CD4-positive, alpha-beta T cell (primary cell): ENCODE measurements at regions not wholly inside any gene's neighbourhood (a gene's known extent, or its start where the extent isn't known, plus 50 kb on each side); places are given as distances from the start of the nearest gene placed in this dataset.

ENCODE experiments used
- ATAC-seq: fragments of 200-7000 bp; cut with Tn5 transposase; one replicate; pipeline ENCODE4 v1.10.0; 2022; ENCODE audit warnings: mild to moderate bottlenecking; ENCODE audit not compliant: poor library complexity
- CTCF ChIA-PET: fragments of 350-600 bp; sonication (Branson Sonifier 250); formaldehyde crosslinking; loops from one replicate; lab custom pipeline; 2021; ENCODE audit warnings: antibody characterized with exemption, inconsistent platforms; lab: Charles Lee
- POLR2A ChIA-PET: fragments of 350-600 bp; sonication (Branson Sonifier 250); formaldehyde crosslinking; loops from one replicate; lab custom pipeline; 2021; ENCODE audit warnings: antibody characterized with exemption, inconsistent platforms; lab: Charles Lee
- DNase-seq, 14 experiments: peaks; one replicate each; pipeline ENCODE4 v3.0.0-alpha.2; 2013 to 2020; ENCODE audit warnings: mixed read lengths in 2 of 14
- H3K27ac ChIP-seq, 2 donors: one replicate each; pipeline versions ENCODE4 v1.5.1 to v1.7.0; 2013; ENCODE audit warnings: low read length in 2 of 2, low read depth in 1 of 2, mild to moderate bottlenecking in 1 of 2
- H3K27me3 ChIP-seq, 2 experiments: 1 replicate in 1 of 2; 2 replicates in 1 of 2; pipeline versions ENCODE4 v1.6.1 to v1.7.0; 2013; ENCODE audit warnings: low read length in 2 of 2, control low read depth in 1 of 2, mild to moderate bottlenecking in 1 of 2, moderate library complexity in 1 of 2; ENCODE audit not compliant: insufficient read depth in 2 of 2, control insufficient read depth in 1 of 2
- H3K36me3 ChIP-seq: one replicate; pipeline ENCODE4 v1.6.1; 2013; ENCODE audit warnings: low read length, control low read depth; ENCODE audit not compliant: insufficient read depth
- H3K4me1 ChIP-seq: one replicate; pipeline ENCODE4 v1.6.1; 2013; ENCODE audit warnings: low read length, control low read depth; ENCODE audit not compliant: insufficient read depth
- H3K4me3 ChIP-seq: one replicate; pipeline ENCODE4 v1.5.1; 2013; ENCODE audit warnings: mild to moderate bottlenecking, low read length, moderate library complexity
- H3K9me3 ChIP-seq, 2 experiments: 1 replicate in 1 of 2; 2 replicates in 1 of 2; pipeline versions ENCODE4 v1.6.1 to v1.7.0; 2013; ENCODE audit warnings: low read length in 2 of 2, mild to moderate bottlenecking in 2 of 2, control low read depth in 1 of 2, moderate library complexity in 1 of 2; ENCODE audit not compliant: control insufficient read depth in 1 of 2, insufficient read depth in 1 of 2
- H3K27ac Mint-ChIP-seq: one replicate; pipeline ENCODE4 v1.8.0; 2020; ENCODE audit warnings: mixed read lengths
- H3K27me3 Mint-ChIP-seq: one replicate; pipeline ENCODE4 v1.8.0; 2021; ENCODE audit warnings: mixed read lengths
- H3K36me3 Mint-ChIP-seq: one replicate; pipeline ENCODE4 v1.8.0; 2021; ENCODE audit warnings: low read depth, mixed read lengths
- H3K4me1 Mint-ChIP-seq: one replicate; pipeline ENCODE4 v1.8.0; 2021; ENCODE audit warnings: low read depth, mixed read lengths
- H3K4me3 Mint-ChIP-seq: one replicate; pipeline ENCODE4 v1.8.0; 2020; ENCODE audit warnings: mild to moderate bottlenecking, mixed read lengths
- H3K9me3 Mint-ChIP-seq: one replicate; pipeline ENCODE4 v1.8.0; 2020; ENCODE audit warnings: mixed read lengths
- CTCF ChIP-seq: fragments of 200-600 bp; IDR thresholded peaks from one replicate; pipeline ENCODE4 v1.8.0; 2022; ENCODE audit warnings: antibody characterized with exemption, mild to moderate bottlenecking
- intact Hi-C, 2 experiments: fragments of 100-400 bp; cut with DNase I in 1 of 2; cut with micrococcal nuclease in 1 of 2; formaldehyde crosslinking; loops; one replicate each; pipeline versions ENCODE4 v1.15.1 to v1.9.0; 2023 to 2025; cut with DNase I, micrococcal nuclease

DNA sequence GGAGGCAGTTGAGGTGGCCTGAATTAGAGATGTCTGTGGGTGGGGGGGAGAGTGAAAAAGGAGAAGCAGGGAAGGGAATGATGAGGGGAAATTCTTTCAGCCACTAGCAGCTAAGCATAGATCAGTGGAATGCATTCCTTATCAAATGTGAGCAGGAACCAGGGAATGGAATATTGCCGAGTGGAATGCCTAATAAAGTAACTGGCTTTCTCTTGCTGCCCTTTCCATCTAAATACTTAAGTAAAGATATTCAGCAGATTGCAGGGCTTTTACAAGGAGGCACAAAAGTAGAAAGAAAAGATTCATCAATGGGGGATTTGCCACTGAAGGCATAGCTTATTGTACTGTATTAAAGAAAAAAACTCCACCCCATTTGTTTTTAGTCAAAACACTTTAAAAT lies 263.0 kb upstream of the RPS6KA3 start:
- Histone ChIP-seq H3K27ac (no peak overlapping the region), H3K9me3 (no peaks in the 10 kb centered on the region)

DNA sequence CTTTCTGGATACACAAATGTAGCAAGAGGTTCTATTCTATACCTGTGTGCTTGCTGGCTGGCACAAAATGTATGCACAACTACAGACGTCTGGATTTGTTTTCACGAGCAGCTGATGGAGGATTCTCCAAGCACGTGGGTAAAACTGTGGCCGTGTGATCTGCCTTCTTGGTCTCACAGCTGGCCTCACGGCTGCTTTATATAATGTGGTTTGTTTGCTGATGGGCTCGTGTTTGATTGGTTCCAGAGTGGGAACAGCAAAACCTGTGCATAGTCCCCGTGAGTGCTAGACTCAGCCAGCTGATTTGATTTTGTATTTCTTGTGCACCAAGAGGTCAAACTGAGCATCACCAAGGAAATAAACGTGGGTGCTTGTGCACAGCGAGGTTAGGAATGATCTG lies 262.6 kb upstream of the RPS6KA3 start:
- no peaks in the 10 kb centered on the region for H3K36me3 Mint-ChIP-seq
- TF ChIP-seq CTCF: no peak
- Histone ChIP-seq H3K27me3 (peaks cover 8 to 10% of the 10 kb centered on the region in 2 experiments), H3K27ac (no peak overlapping the region), H3K36me3 (no peaks in the 10 kb centered on the region), H3K4me3 (no peak overlapping the region), H3K9me3 (no peaks in the 10 kb centered on the region), H3K4me1 (no peaks in the 10 kb centered on the region)
- H3K9me3 Mint-ChIP-seq: no peaks in the 10 kb centered on the region
- peaks cover 51% of the 10 kb centered on the region for H3K27me3 Mint-ChIP-seq
- ATAC-seq: no peak
- H3K27ac Mint-ChIP-seq: no peak overlapping the region
- CTCF ChIA-PET: interaction anchor here (1.0 to 1.7 kb wide), 3 partner anchors 8 to 1456 kb away, joined by 3 to 4 read pairs (median 3); no protein-coding TSS in a partner anchor
- no peak overlapping the region for H3K4me3 Mint-ChIP-seq
- DNase-seq: no peak
- POLR2A ChIA-PET: no interaction called here
- intact Hi-C loops: loop anchor here (5.0 kb wide), 1 partner anchor 1663 kb away; no protein-coding TSS in a partner anchor
- peaks cover 6% of the 10 kb centered on the region for H3K4me1 Mint-ChIP-seq

More for the DNA sequence above, 263.0 kb upstream of the RPS6KA3 start:
- no peaks in the 10 kb centered on the region for H3K9me3 Mint-ChIP-seq
- no peaks in the 10 kb centered on the region for H3K36me3 ChIP-seq
- no peak overlapping the region for H3K4me3 ChIP-seq
- DNase-seq: no peak
- no peaks in the 10 kb centered on the region for H3K36me3 Mint-ChIP-seq
- ATAC-seq: no peak
- ChIA-PET POLR2A (no interaction called here), CTCF (interaction anchor here (0.8 to 1.7 kb wide), 8 partner anchors 7 to 1455 kb away, joined by 3 to 5 read pairs (median 4); no protein-coding TSS in a partner anchor)
- peaks cover 8 to 10% of the 10 kb centered on the region in 2 experiments for H3K27me3 ChIP-seq
- peaks cover 53% of the 10 kb centered on the region for H3K27me3 Mint-ChIP-seq
- no peak overlapping the region for H3K27ac Mint-ChIP-seq
- TF ChIP-seq CTCF: no peak
- H3K4me3 Mint-ChIP-seq: no peak overlapping the region
- H3K4me1 ChIP-seq: no peaks in the 10 kb centered on the region
- intact Hi-C loops: loop anchor here (1.0 to 10.0 kb wide), 5 partner anchors 951 to 1663 kb away; no protein-coding TSS in a partner anchor
- peaks cover 6% of the 10 kb centered on the region for H3K4me1 Mint-ChIP-seq

DNA sequence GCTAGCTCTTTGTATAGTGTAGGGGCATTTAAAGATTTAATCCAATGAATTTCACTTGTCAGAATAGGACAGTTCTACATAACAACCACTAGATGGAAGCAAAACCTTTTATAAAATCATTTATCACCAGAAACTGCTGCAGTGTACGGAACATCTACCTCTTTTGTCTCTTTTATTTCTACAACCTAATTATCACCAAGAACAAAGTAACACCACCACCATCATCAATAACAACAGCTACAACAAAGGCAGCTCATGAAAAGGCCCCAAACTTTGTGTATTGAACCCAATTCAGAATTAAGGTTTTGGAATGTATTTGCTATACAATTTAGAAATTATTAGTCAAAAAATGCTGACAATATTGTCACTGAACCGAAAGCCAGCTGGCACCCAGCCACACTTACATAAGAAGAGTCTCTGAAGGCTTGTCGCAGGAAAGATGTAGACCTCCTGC lies 260.9 kb upstream of the RPS6KA3 start:
- TF ChIP-seq CTCF: peak; percentile 51
- no peaks in the 10 kb centered on the region for H3K9me3 ChIP-seq
- ATAC-seq (peak; percentile 68), DNase-seq (peak in 3 of 14 experiments; percentile 27 to 43 (median 42))
- H3K27ac ChIP-seq: no peak overlapping the region
- CTCF ChIA-PET: interaction anchor here (0.6 kb wide), 1 partner anchor 1851 kb away, joined by 3 read pairs; no protein-coding TSS in a partner anchor
- Mint-ChIP-seq H3K4me3 (no peak overlapping the region), H3K27ac (no peak overlapping the region), H3K27me3 (peaks cover 36% of the 10 kb centered on the region), H3K36me3 (no peaks in the 10 kb centered on the region), H3K9me3 (no peaks in the 10 kb centered on the region), H3K4me1 (peaks cover 15% of the 10 kb centered on the region)
- POLR2A ChIA-PET: interaction anchor here (0.6 kb wide), 1 partner anchor 1195 kb away, joined by 3 read pairs; no protein-coding TSS in a partner anchor
- peaks cover 3 to 10% of the 10 kb centered on the region in 2 experiments for H3K27me3 ChIP-seq
- no peak overlapping the region for H3K4me3 ChIP-seq
- no peaks in the 10 kb centered on the region for H3K4me1 ChIP-seq
- no peaks in the 10 kb centered on the region for H3K36me3 ChIP-seq
- intact Hi-C loops: loop anchor here (1.0 to 5.0 kb wide), 4 partner anchors 1197 to 1665 kb away; no protein-coding TSS in a partner anchor
